ENCODE measurements at regions not wholly inside any gene's neighbourhood (a gene's known extent, or its start where the extent isn't known, plus 50 kb on each side); places are given as distances from the start of the nearest gene placed in this dataset.

DNA sequence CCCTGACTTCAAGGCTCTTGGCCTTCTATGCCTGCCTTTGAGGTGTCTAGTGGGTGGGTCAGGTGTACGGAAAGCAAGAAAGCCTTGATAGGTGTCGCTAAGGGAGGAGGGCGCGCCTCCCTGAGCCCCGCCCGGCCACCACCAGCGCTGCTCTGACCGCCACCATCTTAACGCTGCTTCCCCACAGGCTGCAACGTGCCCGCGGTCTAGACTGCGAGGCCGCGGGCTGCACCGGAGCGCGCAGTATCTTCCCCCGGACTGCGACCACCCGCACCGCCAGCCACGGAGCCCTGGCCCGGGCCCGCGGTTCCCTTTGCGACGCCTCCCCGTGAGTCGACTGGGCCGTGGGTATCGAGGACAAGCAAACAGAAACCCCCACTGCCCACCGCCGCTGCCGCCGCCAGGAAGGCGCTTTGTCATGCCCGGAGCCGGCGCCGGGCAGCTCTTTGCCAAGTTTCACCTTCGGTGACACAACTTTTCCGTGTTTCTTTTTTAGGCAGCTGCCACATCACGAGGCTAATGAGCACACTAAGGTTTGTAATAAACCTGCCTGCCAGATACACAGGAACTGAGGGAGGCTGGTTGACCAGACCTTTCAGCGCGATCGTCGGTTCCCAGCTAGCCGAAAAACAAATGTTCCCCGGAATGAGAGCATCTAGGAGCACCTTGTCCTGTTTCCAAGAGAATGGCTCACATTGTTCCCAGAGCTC, 335.8 kb upstream of the F9 start:
- TF ChIP-seq SP1 (CRISPR knock-in tag; conservative IDR thresholded peaks at IDR 0.05), result no peak
- TF ChIP-seq, protein P1, sequence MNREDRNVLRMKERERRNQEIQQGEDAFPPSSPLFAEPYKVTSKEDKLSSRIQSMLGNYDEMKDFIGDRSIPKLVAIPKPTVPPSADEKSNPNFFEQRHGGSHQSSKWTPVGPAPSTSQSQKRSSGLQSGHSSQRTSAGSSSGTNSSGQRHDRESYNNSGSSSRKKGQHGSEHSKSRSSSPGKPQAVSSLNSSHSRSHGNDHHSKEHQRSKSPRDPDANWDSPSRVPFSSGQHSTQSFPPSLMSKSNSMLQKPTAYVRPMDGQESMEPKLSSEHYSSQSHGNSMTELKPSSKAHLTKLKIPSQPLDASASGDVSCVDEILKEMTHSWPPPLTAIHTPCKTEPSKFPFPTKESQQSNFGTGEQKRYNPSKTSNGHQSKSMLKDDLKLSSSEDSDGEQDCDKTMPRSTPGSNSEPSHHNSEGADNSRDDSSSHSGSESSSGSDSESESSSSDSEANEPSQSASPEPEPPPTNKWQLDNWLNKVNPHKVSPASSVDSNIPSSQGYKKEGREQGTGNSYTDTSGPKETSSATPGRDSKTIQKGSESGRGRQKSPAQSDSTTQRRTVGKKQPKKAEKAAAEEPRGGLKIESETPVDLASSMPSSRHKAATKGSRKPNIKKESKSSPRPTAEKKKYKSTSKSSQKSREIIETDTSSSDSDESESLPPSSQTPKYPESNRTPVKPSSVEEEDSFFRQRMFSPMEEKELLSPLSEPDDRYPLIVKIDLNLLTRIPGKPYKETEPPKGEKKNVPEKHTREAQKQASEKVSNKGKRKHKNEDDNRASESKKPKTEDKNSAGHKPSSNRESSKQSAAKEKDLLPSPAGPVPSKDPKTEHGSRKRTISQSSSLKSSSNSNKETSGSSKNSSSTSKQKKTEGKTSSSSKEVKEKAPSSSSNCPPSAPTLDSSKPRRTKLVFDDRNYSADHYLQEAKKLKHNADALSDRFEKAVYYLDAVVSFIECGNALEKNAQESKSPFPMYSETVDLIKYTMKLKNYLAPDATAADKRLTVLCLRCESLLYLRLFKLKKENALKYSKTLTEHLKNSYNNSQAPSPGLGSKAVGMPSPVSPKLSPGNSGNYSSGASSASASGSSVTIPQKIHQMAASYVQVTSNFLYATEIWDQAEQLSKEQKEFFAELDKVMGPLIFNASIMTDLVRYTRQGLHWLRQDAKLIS (CRISPR knock-in tag; IDR thresholded peaks at IDR 0.05; ENCODE audit: borderline replicate concordance), result no peak
- TF ChIP-seq, protein P2, sequence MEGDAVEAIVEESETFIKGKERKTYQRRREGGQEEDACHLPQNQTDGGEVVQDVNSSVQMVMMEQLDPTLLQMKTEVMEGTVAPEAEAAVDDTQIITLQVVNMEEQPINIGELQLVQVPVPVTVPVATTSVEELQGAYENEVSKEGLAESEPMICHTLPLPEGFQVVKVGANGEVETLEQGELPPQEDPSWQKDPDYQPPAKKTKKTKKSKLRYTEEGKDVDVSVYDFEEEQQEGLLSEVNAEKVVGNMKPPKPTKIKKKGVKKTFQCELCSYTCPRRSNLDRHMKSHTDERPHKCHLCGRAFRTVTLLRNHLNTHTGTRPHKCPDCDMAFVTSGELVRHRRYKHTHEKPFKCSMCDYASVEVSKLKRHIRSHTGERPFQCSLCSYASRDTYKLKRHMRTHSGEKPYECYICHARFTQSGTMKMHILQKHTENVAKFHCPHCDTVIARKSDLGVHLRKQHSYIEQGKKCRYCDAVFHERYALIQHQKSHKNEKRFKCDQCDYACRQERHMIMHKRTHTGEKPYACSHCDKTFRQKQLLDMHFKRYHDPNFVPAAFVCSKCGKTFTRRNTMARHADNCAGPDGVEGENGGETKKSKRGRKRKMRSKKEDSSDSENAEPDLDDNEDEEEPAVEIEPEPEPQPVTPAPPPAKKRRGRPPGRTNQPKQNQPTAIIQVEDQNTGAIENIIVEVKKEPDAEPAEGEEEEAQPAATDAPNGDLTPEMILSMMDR (IDR thresholded peaks at IDR 0.05), result no peak
- TF ChIP-seq, protein P3, sequence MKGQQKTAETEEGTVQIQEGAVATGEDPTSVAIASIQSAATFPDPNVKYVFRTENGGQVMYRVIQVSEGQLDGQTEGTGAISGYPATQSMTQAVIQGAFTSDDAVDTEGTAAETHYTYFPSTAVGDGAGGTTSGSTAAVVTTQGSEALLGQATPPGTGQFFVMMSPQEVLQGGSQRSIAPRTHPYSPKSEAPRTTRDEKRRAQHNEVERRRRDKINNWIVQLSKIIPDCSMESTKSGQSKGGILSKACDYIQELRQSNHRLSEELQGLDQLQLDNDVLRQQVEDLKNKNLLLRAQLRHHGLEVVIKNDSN (CRISPR knock-in tag; IDR thresholded peaks at IDR 0.05), result no peak
- no peak for TF ChIP-seq SMAD3 (CRISPR knock-in tag; IDR thresholded peaks at IDR 0.05; ENCODE audit: borderline replicate concordance)
- TF ChIP-seq CREM (CRISPR knock-in tag; IDR thresholded peaks at IDR 0.05), result no peak
- no peak for TF ChIP-seq TCF7 (CRISPR knock-in tag; IDR thresholded peaks at IDR 0.05; ENCODE audit: low read depth)
- no peak for TF ChIP-seq FOXJ3 (CRISPR knock-in tag; IDR thresholded peaks at IDR 0.05; ENCODE audit: borderline replicate concordance)
- TF ChIP-seq, protein P4, sequence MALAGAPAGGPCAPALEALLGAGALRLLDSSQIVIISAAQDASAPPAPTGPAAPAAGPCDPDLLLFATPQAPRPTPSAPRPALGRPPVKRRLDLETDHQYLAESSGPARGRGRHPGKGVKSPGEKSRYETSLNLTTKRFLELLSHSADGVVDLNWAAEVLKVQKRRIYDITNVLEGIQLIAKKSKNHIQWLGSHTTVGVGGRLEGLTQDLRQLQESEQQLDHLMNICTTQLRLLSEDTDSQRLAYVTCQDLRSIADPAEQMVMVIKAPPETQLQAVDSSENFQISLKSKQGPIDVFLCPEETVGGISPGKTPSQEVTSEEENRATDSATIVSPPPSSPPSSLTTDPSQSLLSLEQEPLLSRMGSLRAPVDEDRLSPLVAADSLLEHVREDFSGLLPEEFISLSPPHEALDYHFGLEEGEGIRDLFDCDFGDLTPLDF (CRISPR knock-in tag; IDR thresholded peaks at IDR 0.05), result no peak
- no peak for TF ChIP-seq ZBTB21 (CRISPR knock-in tag; IDR thresholded peaks at IDR 0.05; ENCODE audit: borderline replicate concordance)
- no peak for TF ChIP-seq ESRRA (CRISPR knock-in tag; IDR thresholded peaks at IDR 0.05; ENCODE audit: borderline replicate concordance)
- TF ChIP-seq, protein P5, sequence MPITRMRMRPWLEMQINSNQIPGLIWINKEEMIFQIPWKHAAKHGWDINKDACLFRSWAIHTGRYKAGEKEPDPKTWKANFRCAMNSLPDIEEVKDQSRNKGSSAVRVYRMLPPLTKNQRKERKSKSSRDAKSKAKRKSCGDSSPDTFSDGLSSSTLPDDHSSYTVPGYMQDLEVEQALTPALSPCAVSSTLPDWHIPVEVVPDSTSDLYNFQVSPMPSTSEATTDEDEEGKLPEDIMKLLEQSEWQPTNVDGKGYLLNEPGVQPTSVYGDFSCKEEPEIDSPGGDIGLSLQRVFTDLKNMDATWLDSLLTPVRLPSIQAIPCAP (CRISPR knock-in tag; IDR thresholded peaks at IDR 0.05), result no peak
- no peak for TF ChIP-seq ATF1 (CRISPR knock-in tag; IDR thresholded peaks at IDR 0.05)
- TF ChIP-seq KAT7 (CRISPR knock-in tag; IDR thresholded peaks at IDR 0.05; ENCODE audit: borderline replicate concordance), result no peak

Measured in WTC11 (cell line).